IMR-90 (cell line): ENCODE measurements at regions not wholly inside any gene's neighbourhood (a gene's known extent, or its start where the extent isn't known, plus 50 kb on each side); places are given as distances from the start of the nearest gene placed in this dataset.
A peak's percentile ranks its signal among the peaks of the same experiment; 100 is the strongest.

Experiments
- ATAC-seq: fragments of 200-7000 bp; cut with Tn5 transposase; 2 replicates; pipeline ENCODE4 v1.9.1; 2020; ENCODE audit warnings: low read depth, mild to moderate bottlenecking, moderate library complexity
- BruUV-seq: library from RNA; stranded (reverse); fragments of 400-500 nt; replicated peaks from 2 replicates; lab custom pipeline; 2021; lab: Mats Ljungman, UMichigan
- CTCF ChIA-PET: fragments of 300-600 bp; formaldehyde crosslinking; extraction: SDS; loops from one replicate; lab custom pipeline; 2021; ENCODE audit warnings: antibody characterized with exemption; lab: Yijun Ruan, JAX
- POLR2A ChIA-PET: fragments of 300-600 bp; sonication (Branson Sonifier 250); formaldehyde crosslinking; loops from one replicate; lab custom pipeline; 2022; ENCODE audit warnings: antibody characterized with exemption; ENCODE audit not compliant: unreplicated experiment; lab: Charles Lee
- DNase-seq: peaks from one replicate; pipeline ENCODE4 v3.0.0; 2013
- H2AFZ ChIP-seq: replicated peaks from 2 replicates; pipeline ENCODE3; 2013; ENCODE audit warnings: low read length, mild to moderate bottlenecking; ENCODE audit not compliant: poor library complexity
- H2AK5ac ChIP-seq: 2 replicates; pipeline ENCODE4 v1.6.1; 2013; ENCODE audit warnings: low read depth, low read length, inconsistent platforms
- H2AK9ac ChIP-seq: replicated peaks from 2 replicates; pipeline ENCODE3; 2013; ENCODE audit warnings: mild to moderate bottlenecking, low read depth, low read length, moderate library complexity; ENCODE audit not compliant: poor library complexity
- H2BK120ac ChIP-seq: 2 replicates; pipeline ENCODE4 v1.6.1; 2013; ENCODE audit warnings: low read depth, low read length, inconsistent platforms
- H2BK15ac ChIP-seq: 3 replicates; pipeline ENCODE4 v1.6.1; 2013; ENCODE audit warnings: low read depth, low read length, inconsistent platforms
- H2BK20ac ChIP-seq: 2 replicates; pipeline ENCODE4 v1.6.1; 2013; ENCODE audit warnings: low read depth, mild to moderate bottlenecking, inconsistent platforms, low read length, moderate library complexity
- H2BK5ac ChIP-seq: 2 replicates; pipeline ENCODE4 v1.6.1; 2013; ENCODE audit warnings: mild to moderate bottlenecking, low read depth, low read length, inconsistent platforms; ENCODE audit not compliant: poor library complexity, severe bottlenecking
- H3K14ac ChIP-seq: replicated peaks from 2 replicates; pipeline ENCODE4 v1.6.1; 2013; ENCODE audit warnings: low read depth, low read length, inconsistent platforms
- H3K18ac ChIP-seq: 2 replicates; pipeline ENCODE4 v1.6.1; 2013; ENCODE audit warnings: low read depth, low read length, control low read depth
- H3K23ac ChIP-seq: 2 replicates; pipeline ENCODE4 v1.6.1; 2013; ENCODE audit warnings: low read depth, low read length, inconsistent platforms
- H3K27ac ChIP-seq: 2 replicates; pipeline ENCODE4 v1.5.1; 2013; ENCODE audit warnings: mild to moderate bottlenecking, control low read depth, low read length; ENCODE audit not compliant: insufficient read depth
- H3K27me3 ChIP-seq: 2 replicates; pipeline ENCODE4 v1.6.1; 2013; ENCODE audit warnings: low read length; ENCODE audit not compliant: control insufficient read depth, insufficient read depth
- H3K36me3 ChIP-seq: 2 replicates; pipeline ENCODE4 v1.6.1; 2013; ENCODE audit warnings: low read length, mixed read lengths; ENCODE audit not compliant: control insufficient read depth, insufficient read depth
- H3K4ac ChIP-seq: 2 replicates; pipeline ENCODE4 v1.6.1; 2013; ENCODE audit warnings: low read depth, low read length, inconsistent platforms
- H3K4me1 ChIP-seq: 2 replicates; pipeline ENCODE4 v1.6.1; 2013; ENCODE audit warnings: low read length, mixed read lengths; ENCODE audit not compliant: control insufficient read depth, insufficient read depth
- H3K4me2 ChIP-seq: 2 replicates; pipeline ENCODE4 v1.6.1; 2013; ENCODE audit warnings: low read depth, mild to moderate bottlenecking, control low read depth, low read length, moderate library complexity
- H3K4me3 ChIP-seq: 2 replicates; pipeline ENCODE4 v1.5.1; 2013; ENCODE audit warnings: low read depth, mild to moderate bottlenecking, control low read depth, low read length, moderate library complexity; ENCODE audit not compliant: insufficient read depth
- H3K56ac ChIP-seq: 2 replicates; pipeline ENCODE4 v1.6.1; 2013; ENCODE audit warnings: low read length, inconsistent platforms; ENCODE audit not compliant: insufficient read depth; ENCODE audit errors: extremely low read depth
- H3K79me1 ChIP-seq, 2 experiments: 2 replicates each; pipeline ENCODE4 v1.6.1; 2013; ENCODE audit warnings: low read length in 2 of 2, inconsistent platforms in 1 of 2, low read depth in 1 of 2
- H3K9ac ChIP-seq: 2 replicates; pipeline ENCODE4 v1.6.1; 2013; ENCODE audit warnings: low read depth, low read length, control low read depth
- H3K9me1 ChIP-seq: 2 replicates; pipeline ENCODE4 v1.6.1; 2013; ENCODE audit warnings: low read length, inconsistent platforms; ENCODE audit not compliant: insufficient read depth
- H3K9me3 ChIP-seq: 2 replicates; pipeline ENCODE4 v1.6.1; 2013; ENCODE audit warnings: low read length; ENCODE audit not compliant: control insufficient read depth, insufficient read depth
- H4K20me1 ChIP-seq: 2 replicates; pipeline ENCODE4 v1.6.1; 2013; ENCODE audit warnings: low read length, inconsistent platforms; ENCODE audit not compliant: insufficient read depth
- H4K5ac ChIP-seq: 2 replicates; pipeline ENCODE4 v1.6.1; 2013; ENCODE audit warnings: mild to moderate bottlenecking, low read depth, low read length, control low read depth
- H4K8ac ChIP-seq, 2 experiments: 2 replicates each; pipeline ENCODE4 v1.6.1; 2013; ENCODE audit warnings: low read depth in 2 of 2, low read length in 2 of 2, control low read depth in 1 of 2, inconsistent platforms in 1 of 2
- H4K91ac ChIP-seq: 2 replicates; pipeline ENCODE4 v1.6.1; 2013; ENCODE audit warnings: low read depth, low read length, inconsistent platforms; ENCODE audit not compliant: insufficient read depth
- CEBPB ChIP-seq: IDR thresholded peaks from 2 replicates; pipeline ENCODE4 v1.6.1; 2012; ENCODE audit warnings: low read depth, low read length, improper control_type of control experiment
- MXI1 ChIP-seq: IDR thresholded peaks from 2 replicates; pipeline ENCODE4 v1.6.1; 2012; ENCODE audit warnings: low read depth, mild to moderate bottlenecking, low read length, moderate library complexity, borderline replicate concordance
- WGBS, 2 experiments: methylation state at CpG; one replicate each; pipeline versions ENCODE4 v1.1.5 to v1.1.7; 2013; ENCODE audit warnings: missing lambda C conversion rate in 2 of 2; ENCODE audit not compliant: insufficient read length in 1 of 2; ENCODE audit errors: extremely low coverage in 2 of 2; 5-methylcytosine and 5-hydroxymethylcytosine counted together
- dilution Hi-C: fragments of 300-500 bp; cut with HindIII; formaldehyde crosslinking; loops from one replicate; pipeline ENCODE4 v1.14.3; 2018; ENCODE audit warnings: low sequenced_read_pairs; ENCODE audit not compliant: unreplicated experiment
- in situ Hi-C: fragments of 300-500 bp; cut with MboI; formaldehyde crosslinking; loops from 3 replicates; pipeline ENCODE4 v1.14.3; 2019; ENCODE audit warnings: low sequenced_read_pairs, inconsistent platforms, mixed read lengths
- intact Hi-C: fragments of 100-400 bp; cut with micrococcal nuclease; formaldehyde crosslinking; loops from 2 replicates; pipeline ENCODE4 v1.10.0; 2022

- peaks cover 2% of the 10 kb centered on the region; the same call in 1 of the 2 replicates for H3K4me1 ChIP-seq
- H3K27ac ChIP-seq, result no peak overlapping the region
- no peaks in the 10 kb centered on the region for H3K9me1 ChIP-seq
- no peak overlapping the region for H2AFZ ChIP-seq
- no peak overlapping the region for H2BK15ac ChIP-seq
- no TSS peak for BruUV-seq
- no peak overlapping the region for H4K5ac ChIP-seq
- H3K18ac ChIP-seq, result no peak overlapping the region
- ChIA-PET CTCF (no interaction called here), POLR2A (no interaction called here)
- H3K27me3 ChIP-seq, result peaks cover 28% of the 10 kb centered on the region
- H3K23ac ChIP-seq, result no peak overlapping the region
- peak; percentile 42; the same call in 1 of the 2 replicates for TF ChIP-seq CEBPB
- TF ChIP-seq MXI1, result no peak
- H2BK120ac ChIP-seq, result no peak overlapping the region
- no peak overlapping the region for H2AK9ac ChIP-seq
- H2BK5ac ChIP-seq, result no peak overlapping the region
- WGBS, 2 experiments, result no CpG with 5 or more reads among the region's 7 CpGs
- H3K4ac ChIP-seq, result no peak overlapping the region
- no peaks in the 10 kb centered on the region for H4K20me1 ChIP-seq
- peaks cover 3% of the 10 kb centered on the region for H3K9me3 ChIP-seq
- H2BK20ac ChIP-seq, result no peak overlapping the region
- no peak overlapping the region for H2AK5ac ChIP-seq
- in situ Hi-C loops, result no loop called here
- H3K4me2 ChIP-seq, result peak overlapping the region; percentile 93
- H3K4me3 ChIP-seq, result peak overlapping the region; percentile 37
- no peak overlapping the region for H4K8ac ChIP-seq
- no peaks in the 10 kb centered on the region for H3K79me1 ChIP-seq
- dilution Hi-C loops, result no loop called here
- ATAC-seq (peak; percentile 32), DNase-seq (no peak)
- intact Hi-C loops, result no loop called here
- no peak overlapping the region for H3K14ac ChIP-seq
- H3K36me3 ChIP-seq, result no peaks in the 10 kb centered on the region
- no peak overlapping the region for H3K9ac ChIP-seq
- H4K91ac ChIP-seq, result no peak overlapping the region
- H3K56ac ChIP-seq, result no peak overlapping the region
These were observed 53.8 kb downstream of the GRK7 start for GRCh38 chr3:141816958-141817357.
